ENCODE measurements at regions not wholly inside any gene's neighbourhood (a gene's known extent, or its start where the extent isn't known, plus 50 kb on each side); places are given as distances from the start of the nearest gene placed in this dataset.
"Not testable (repeated sequence)": the region's sequence is repeated elsewhere in the genome, so short reads cannot be mapped to it uniquely, and the experiment has no call there.

GRCh38 chr6:11934638-11935037 is 77.5 kb upstream of the HIVEP1 start:
- DNase-seq (ENCODE audit: low read depth), result no peak
- no peak for TF ChIP-seq CTCF (conservative IDR thresholded peaks at IDR 0.05; ENCODE audit: low read depth, low read length)
- H3K4me3 ChIP-seq (ENCODE audit: low read depth, low read length), result no peak overlapping the region

GRCh38 chr6:11932892-11933291 is 79.2 kb upstream of the HIVEP1 start:
- not testable (repeated sequence) for DNase-seq (ENCODE audit: low read depth)

GRCh38 chr6:11931296-11932035 is 80.6 kb upstream of the HIVEP1 start:
- no peak for TF ChIP-seq CTCF (conservative IDR thresholded peaks at IDR 0.05; ENCODE audit: low read depth, low read length)
- DNase-seq (ENCODE audit: low read depth), result no peak
- H3K4me3 ChIP-seq (ENCODE audit: low read depth, low read length), result no peak overlapping the region

More at GRCh38 chr6:11932892-11933291, 79.2 kb upstream of the HIVEP1 start:
- not testable (repeated sequence) for H3K4me3 ChIP-seq (ENCODE audit: low read depth, low read length)

- DNase-seq (ENCODE audit: low read depth); H3K4me3 ChIP-seq (ENCODE audit: low read depth, low read length): not testable (repeated sequence)
Measured at GRCh38 chr6:11930834-11931233, 81.3 kb upstream of the HIVEP1 start.

GRCh38 chr6:11930240-11930639 is 81.9 kb upstream of the HIVEP1 start:
- no peak overlapping the region for H3K4me3 ChIP-seq (ENCODE audit: low read depth, low read length)
- TF ChIP-seq CTCF (conservative IDR thresholded peaks at IDR 0.05; ENCODE audit: low read depth, low read length), result no peak
- no peak for DNase-seq (ENCODE audit: low read depth)

- TF ChIP-seq CTCF (conservative IDR thresholded peaks at IDR 0.05; ENCODE audit: low read depth, low read length), result no peak
- no peak overlapping the region for H3K4me3 ChIP-seq (ENCODE audit: low read depth, low read length)
- DNase-seq (ENCODE audit: low read depth), result no peak
Measured at GRCh38 chr6:11929241-11929835, 82.8 kb upstream of the HIVEP1 start.

- TF ChIP-seq CTCF (conservative IDR thresholded peaks at IDR 0.05; ENCODE audit: low read depth, low read length), result no peak
- no peak for DNase-seq (ENCODE audit: low read depth)
- no peak overlapping the region for H3K4me3 ChIP-seq (ENCODE audit: low read depth, low read length)
Measured at GRCh38 chr6:11926594-11927407, 85.3 kb upstream of the HIVEP1 start.

Data from choroid plexus epithelial cell (primary cell).